ENCODE measurements at regions not wholly inside any gene's neighbourhood (a gene's known extent, or its start where the extent isn't known, plus 50 kb on each side); places are given as distances from the start of the nearest gene placed in this dataset.

DNA sequence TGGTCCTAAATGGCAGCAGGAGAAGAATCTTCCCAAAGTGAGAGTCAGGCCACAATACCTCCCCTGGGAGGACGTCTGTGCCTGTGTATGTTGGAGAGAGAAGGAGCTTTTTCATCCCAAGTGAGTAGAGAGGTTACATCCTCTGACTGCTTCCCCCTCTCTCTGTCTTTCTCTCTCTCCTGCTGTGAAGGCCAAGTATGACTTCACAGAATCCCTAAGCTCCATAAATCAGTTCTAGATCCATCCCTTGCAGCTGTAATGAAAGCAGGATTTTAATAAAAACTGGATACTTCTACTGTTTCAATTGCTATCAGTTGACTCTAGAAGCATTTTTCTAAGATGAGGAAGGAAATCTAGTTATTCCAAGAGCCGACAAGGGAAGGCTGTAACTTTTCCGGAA lies 389.1 kb upstream of the PROK2 start:
- TF ChIP-seq, protein P1, sequence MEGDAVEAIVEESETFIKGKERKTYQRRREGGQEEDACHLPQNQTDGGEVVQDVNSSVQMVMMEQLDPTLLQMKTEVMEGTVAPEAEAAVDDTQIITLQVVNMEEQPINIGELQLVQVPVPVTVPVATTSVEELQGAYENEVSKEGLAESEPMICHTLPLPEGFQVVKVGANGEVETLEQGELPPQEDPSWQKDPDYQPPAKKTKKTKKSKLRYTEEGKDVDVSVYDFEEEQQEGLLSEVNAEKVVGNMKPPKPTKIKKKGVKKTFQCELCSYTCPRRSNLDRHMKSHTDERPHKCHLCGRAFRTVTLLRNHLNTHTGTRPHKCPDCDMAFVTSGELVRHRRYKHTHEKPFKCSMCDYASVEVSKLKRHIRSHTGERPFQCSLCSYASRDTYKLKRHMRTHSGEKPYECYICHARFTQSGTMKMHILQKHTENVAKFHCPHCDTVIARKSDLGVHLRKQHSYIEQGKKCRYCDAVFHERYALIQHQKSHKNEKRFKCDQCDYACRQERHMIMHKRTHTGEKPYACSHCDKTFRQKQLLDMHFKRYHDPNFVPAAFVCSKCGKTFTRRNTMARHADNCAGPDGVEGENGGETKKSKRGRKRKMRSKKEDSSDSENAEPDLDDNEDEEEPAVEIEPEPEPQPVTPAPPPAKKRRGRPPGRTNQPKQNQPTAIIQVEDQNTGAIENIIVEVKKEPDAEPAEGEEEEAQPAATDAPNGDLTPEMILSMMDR (IDR thresholded peaks at IDR 0.05), result no peak
- TF ChIP-seq POLR2A (IDR thresholded peaks at IDR 0.05), result no peak

All from testis (tissue), 2 donors.